GM20000 (cell line): ENCODE measurements at regions not wholly inside any gene's neighbourhood (a gene's known extent, or its start where the extent isn't known, plus 50 kb on each side); places are given as distances from the start of the nearest gene placed in this dataset.

Experiments used
- DNase-seq: peaks from one replicate; pipeline ENCODE4 v3.0.0; 2012; ENCODE audit warnings: low spot score
- TF ChIP-seq, protein P1 (sequence below): IDR thresholded peaks from 2 replicates; pipeline ENCODE4 v1.5.1; 2012; ENCODE audit warnings: mild to moderate bottlenecking, control low read depth; ENCODE audit errors: extremely low read depth, missing control alignments

DNA sequence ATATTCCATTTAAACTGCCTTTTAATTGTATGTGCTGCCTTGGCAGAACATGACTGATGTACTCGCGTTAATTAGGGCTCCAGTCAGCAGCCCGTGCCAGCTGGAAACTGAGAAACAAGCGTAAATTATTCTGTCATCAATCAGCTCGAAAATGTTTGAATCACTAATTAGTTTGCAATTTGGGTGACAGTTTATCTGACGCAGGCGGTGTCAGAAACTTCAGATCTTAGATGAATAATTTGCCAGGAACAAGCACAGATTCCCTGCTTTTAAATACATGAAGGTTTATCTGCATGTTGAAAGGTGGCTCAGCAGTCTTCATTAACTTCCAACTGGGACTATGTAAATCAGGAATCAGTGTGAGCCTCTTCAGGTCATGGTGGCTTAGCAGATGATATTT is 176.0 kb upstream of the TLE4 start:
- DNase-seq, result no peak

DNA sequence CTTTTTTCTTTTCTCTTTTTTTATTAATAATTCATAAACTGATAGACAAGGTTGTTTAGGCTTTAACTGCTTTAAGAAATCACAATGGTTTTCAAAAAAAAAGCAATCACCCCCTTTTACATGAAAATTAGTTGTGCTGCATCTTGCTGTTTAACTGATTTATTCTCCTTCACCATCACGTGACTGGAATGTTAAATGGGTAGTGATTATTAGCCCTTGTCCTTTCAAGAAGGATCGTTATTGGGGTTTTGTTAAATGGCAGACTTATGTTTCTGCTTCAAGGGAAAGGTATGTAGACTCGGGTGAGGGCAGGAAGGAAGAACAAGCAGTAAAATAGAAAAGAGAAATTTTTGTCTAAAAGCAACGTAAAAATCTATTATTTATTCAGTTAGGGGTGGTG is 175.6 kb upstream of the TLE4 start:
- TF ChIP-seq, protein P1, sequence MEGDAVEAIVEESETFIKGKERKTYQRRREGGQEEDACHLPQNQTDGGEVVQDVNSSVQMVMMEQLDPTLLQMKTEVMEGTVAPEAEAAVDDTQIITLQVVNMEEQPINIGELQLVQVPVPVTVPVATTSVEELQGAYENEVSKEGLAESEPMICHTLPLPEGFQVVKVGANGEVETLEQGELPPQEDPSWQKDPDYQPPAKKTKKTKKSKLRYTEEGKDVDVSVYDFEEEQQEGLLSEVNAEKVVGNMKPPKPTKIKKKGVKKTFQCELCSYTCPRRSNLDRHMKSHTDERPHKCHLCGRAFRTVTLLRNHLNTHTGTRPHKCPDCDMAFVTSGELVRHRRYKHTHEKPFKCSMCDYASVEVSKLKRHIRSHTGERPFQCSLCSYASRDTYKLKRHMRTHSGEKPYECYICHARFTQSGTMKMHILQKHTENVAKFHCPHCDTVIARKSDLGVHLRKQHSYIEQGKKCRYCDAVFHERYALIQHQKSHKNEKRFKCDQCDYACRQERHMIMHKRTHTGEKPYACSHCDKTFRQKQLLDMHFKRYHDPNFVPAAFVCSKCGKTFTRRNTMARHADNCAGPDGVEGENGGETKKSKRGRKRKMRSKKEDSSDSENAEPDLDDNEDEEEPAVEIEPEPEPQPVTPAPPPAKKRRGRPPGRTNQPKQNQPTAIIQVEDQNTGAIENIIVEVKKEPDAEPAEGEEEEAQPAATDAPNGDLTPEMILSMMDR, result no peak
- no peak for DNase-seq

More for the DNA sequence above, 176.0 kb upstream of the TLE4 start:
- TF ChIP-seq, protein P1, result no peak

DNA sequence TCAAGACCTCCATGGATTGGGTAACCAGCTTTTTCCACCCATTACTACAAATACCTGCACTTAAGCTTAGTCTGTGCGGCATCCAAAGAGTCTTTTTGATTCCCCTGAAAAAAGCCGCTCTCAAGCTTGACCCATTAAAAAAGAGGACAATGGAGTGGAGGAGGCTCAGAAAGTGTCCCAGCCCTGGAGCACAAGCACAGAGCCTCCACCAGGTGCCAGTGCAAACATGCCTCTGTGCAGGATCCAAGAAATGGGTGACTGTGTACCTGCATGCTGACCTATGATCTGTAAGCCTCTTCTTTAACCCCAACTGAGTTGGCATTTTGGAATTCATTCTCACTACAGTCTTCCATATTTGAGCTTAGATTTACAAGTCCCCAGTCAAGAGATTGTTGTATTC is 168.3 kb upstream of the TLE4 start:
- no peak for DNase-seq
- TF ChIP-seq, protein P1, result no peak

DNA sequence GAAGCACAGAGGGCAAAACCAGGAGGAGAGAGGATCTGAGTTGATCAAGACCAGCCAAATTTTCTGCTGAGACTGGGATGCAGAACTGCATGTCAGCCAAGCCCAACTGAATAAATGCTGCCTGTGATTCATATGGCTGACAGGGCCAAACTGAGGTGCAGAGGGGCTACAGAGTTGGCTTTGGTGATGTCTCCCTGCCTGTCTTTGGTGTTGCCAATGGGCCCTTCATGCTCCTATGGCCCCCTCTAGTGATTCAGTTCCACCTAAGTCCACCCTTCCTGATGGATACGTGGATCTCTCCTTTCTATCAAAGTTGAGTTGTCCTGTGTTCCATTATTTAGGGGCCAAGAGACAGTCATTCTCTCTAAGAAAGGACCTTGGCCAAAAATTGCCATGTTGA is 163.6 kb upstream of the TLE4 start:
- DNase-seq, result no peak
- TF ChIP-seq, protein P1, result no peak

DNA sequence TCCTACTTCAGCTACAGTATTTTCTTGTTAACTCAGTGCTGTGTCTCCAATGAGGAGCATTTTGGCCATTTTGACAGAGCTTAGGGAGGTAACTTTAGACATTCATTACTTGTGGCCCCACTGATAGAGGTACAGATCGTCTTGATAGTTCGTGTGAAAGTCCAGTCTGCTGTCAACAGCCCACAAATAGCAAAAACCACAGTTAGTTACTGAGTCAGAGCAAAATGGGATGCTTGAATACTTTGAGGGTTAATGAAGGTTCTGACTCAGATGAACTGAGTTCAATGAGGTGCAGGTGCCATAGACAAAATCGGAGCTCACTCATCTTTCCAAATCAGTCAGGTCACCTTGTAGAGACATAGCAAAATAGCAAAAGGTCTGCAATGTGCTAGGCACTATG is 163.1 kb upstream of the TLE4 start:
- TF ChIP-seq, protein P1, result no peak
- DNase-seq, result no peak

DNA sequence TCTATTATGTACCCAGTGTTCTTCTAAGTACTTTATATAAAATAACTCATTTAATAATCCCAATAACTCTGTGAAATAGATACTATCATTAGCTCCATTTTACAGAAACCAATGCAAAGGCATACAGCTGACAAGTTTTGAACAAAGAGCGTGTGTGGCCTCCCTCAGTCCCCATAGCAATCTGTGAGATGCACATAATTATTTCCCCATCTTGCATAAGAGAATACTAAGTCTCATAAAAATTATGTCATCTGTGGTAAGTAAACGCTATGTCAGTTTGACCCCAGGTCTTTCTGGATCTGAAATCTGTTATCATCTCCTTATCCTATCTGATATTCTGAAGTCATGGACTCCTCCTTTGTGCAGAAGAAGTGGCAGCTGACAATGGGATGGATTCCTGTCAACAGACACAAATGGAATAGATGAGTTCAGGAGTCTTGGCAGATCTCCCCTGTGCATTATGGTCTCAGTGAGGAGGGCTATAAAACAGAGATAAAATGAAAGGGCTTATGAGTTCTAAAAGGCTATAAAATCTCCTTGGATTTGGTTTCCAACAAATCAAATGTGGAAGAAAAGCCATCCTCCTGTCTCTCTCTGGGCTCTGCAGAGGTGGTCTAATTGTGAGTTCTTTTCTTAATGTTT is 162.5 kb upstream of the TLE4 start:
- DNase-seq, result no peak
- TF ChIP-seq, protein P1, result no peak

DNA sequence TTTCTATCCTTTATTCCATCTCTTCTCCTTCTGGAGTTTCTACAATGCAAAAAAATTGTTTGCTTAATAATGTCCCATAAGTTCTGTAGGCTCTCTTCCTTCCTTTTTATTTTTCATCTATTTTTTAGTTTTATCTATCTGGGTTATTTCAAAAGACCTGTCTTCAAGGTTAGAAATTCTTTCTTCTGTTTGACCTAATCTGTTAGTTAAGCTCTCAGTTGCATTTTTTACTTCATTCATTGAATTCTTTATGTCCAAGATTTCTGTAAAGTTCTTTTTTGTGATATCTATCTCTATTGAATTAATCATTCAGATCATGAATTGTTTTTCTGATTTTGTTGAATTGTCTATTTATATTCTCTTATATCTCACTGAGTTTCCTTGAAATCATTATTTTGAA is 145.9 kb upstream of the TLE4 start:
- TF ChIP-seq, protein P1, result no peak
- DNase-seq, result no peak
